Ishikawa (cell line): ENCODE measurements at regions not wholly inside any gene's neighbourhood (a gene's known extent, or its start where the extent isn't known, plus 50 kb on each side); places are given as distances from the start of the nearest gene placed in this dataset.

Source experiments
- CEBPB ChIP-seq: IDR thresholded peaks from 2 replicates; pipeline ENCODE4 v1.6.1; 2012
- CREB1 ChIP-seq: IDR thresholded peaks from 2 replicates; pipeline ENCODE4 v1.6.1; 2012; ENCODE audit warnings: low read depth
- EGR1 ChIP-seq: IDR thresholded peaks from 2 replicates; pipeline ENCODE4 v1.6.1; 2012
- EP300 ChIP-seq: IDR thresholded peaks from 2 replicates; pipeline ENCODE4 v1.6.1; 2012; ENCODE audit warnings: borderline replicate concordance
- FOXM1 ChIP-seq: IDR thresholded peaks from 2 replicates; pipeline ENCODE4 v1.6.1; 2012; ENCODE audit warnings: low read depth, borderline replicate concordance
- MAX ChIP-seq: IDR thresholded peaks from 2 replicates; pipeline ENCODE4 v1.6.1; 2012
- NFIC ChIP-seq: IDR thresholded peaks from 2 replicates; pipeline ENCODE4 v1.6.1; 2012
- RAD21 ChIP-seq: IDR thresholded peaks from 2 replicates; pipeline ENCODE4 v1.6.1; 2012; ENCODE audit warnings: low read depth
- TAF1 ChIP-seq: IDR thresholded peaks from 2 replicates; pipeline ENCODE4 v1.6.1; 2012; ENCODE audit warnings: low read depth, mild to moderate bottlenecking
- TCF12 ChIP-seq: IDR thresholded peaks from 2 replicates; pipeline ENCODE4 v1.6.1; 2012; ENCODE audit warnings: low read depth
- TEAD4 ChIP-seq: IDR thresholded peaks from 2 replicates; pipeline ENCODE4 v1.6.1; 2012
- YY1 ChIP-seq: IDR thresholded peaks from 2 replicates; pipeline ENCODE4 v1.6.1; 2012; ENCODE audit warnings: low read depth
- ZBTB7A ChIP-seq: IDR thresholded peaks from 2 replicates; pipeline ENCODE4 v1.6.1; 2012; ENCODE audit warnings: low read depth
- TF ChIP-seq, protein P1 (sequence below): IDR thresholded peaks from 2 replicates; pipeline ENCODE4 v1.6.1; 2012; ENCODE audit warnings: low read depth, mild to moderate bottlenecking
- TF ChIP-seq, protein P2 (sequence below): IDR thresholded peaks from 2 replicates; pipeline ENCODE4 v1.6.1; 2012

GRCh38 chr4:167989815-167990214 is 102.5 kb upstream of the ANXA10 start:
- TF ChIP-seq MAX (no peak), NFIC (no peak), CREB1 (no peak), EGR1 (no peak), FOXM1 (no peak), TCF12 (no peak), ZBTB7A (no peak), RAD21 (no peak), TEAD4 (no peak), EP300 (no peak), CEBPB (no peak), TAF1 (no peak)
- TF ChIP-seq, protein P1, sequence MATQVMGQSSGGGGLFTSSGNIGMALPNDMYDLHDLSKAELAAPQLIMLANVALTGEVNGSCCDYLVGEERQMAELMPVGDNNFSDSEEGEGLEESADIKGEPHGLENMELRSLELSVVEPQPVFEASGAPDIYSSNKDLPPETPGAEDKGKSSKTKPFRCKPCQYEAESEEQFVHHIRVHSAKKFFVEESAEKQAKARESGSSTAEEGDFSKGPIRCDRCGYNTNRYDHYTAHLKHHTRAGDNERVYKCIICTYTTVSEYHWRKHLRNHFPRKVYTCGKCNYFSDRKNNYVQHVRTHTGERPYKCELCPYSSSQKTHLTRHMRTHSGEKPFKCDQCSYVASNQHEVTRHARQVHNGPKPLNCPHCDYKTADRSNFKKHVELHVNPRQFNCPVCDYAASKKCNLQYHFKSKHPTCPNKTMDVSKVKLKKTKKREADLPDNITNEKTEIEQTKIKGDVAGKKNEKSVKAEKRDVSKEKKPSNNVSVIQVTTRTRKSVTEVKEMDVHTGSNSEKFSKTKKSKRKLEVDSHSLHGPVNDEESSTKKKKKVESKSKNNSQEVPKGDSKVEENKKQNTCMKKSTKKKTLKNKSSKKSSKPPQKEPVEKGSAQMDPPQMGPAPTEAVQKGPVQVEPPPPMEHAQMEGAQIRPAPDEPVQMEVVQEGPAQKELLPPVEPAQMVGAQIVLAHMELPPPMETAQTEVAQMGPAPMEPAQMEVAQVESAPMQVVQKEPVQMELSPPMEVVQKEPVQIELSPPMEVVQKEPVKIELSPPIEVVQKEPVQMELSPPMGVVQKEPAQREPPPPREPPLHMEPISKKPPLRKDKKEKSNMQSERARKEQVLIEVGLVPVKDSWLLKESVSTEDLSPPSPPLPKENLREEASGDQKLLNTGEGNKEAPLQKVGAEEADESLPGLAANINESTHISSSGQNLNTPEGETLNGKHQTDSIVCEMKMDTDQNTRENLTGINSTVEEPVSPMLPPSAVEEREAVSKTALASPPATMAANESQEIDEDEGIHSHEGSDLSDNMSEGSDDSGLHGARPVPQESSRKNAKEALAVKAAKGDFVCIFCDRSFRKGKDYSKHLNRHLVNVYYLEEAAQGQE: no peak
- TF ChIP-seq, protein P2, sequence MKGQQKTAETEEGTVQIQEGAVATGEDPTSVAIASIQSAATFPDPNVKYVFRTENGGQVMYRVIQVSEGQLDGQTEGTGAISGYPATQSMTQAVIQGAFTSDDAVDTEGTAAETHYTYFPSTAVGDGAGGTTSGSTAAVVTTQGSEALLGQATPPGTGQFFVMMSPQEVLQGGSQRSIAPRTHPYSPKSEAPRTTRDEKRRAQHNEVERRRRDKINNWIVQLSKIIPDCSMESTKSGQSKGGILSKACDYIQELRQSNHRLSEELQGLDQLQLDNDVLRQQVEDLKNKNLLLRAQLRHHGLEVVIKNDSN: no peak

DNA sequence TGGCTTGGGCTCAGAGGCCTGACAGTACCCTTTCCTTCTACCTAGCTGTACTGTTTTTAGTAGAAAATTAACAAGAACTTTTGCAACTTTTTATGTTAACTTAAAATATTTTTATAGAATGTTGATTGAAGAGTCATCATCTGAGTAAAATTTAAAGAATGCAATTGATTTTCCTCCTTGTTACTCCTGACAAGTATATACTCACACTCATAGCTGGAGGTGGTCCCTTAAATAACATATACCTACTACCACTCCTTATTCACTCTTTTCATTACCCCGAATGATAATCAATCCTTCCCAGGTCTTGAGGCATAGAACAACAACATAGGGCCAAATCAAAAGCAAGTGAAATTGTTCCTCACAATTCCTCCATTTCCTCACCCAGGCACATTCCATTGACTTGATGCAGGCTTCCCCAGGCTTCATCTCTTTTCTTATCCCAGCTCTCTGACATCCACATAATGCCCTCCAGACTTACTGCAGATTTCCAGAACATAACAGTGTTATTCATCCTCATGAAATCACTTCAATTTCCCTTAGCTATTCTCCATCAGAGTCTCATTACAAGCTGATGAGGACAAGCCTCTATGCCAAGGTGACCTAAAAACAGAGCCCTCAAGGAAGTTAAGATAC is 73.2 kb upstream of the ANXA10 start:
- TF ChIP-seq EP300: no peak
- no peak for TF ChIP-seq FOXM1

- TF ChIP-seq RAD21: no peak
- TF ChIP-seq MAX: no peak
- TF ChIP-seq, protein P1: no peak
- no peak for TF ChIP-seq FOXM1
- TF ChIP-seq CEBPB: no peak
- TF ChIP-seq TCF12: no peak
- no peak for TF ChIP-seq YY1
- TF ChIP-seq TAF1: no peak
- TF ChIP-seq EP300: no peak
- TF ChIP-seq EGR1: no peak
- no peak for TF ChIP-seq ZBTB7A
Measured at GRCh38 chr4:168019921-168020320, 72.4 kb upstream of the ANXA10 start.

DNA sequence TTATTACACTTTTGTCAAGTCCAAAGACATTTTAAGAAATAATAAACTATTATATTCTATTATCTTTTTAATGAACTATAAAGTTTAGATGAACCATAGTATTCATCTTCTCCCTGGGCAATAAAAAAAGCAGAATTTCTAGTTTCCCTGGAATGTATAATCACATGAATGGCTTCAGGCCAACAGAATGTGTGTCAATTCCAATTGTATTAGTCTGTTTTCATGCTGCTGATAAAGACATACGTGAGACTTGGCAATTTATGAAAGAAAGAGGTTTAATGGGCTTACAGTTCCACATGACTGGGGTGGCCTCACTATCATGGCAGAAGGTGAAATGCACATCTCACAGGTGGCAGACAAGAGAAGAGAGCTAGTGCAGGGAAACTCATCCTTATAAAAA is 70.7 kb upstream of the ANXA10 start:
- TF ChIP-seq CEBPB (no peak), NFIC (peak; percentile 26; the same call in 1 of the 2 replicates), TEAD4 (peak; percentile 52)

GRCh38 chr4:168028568-168028967 is 63.8 kb upstream of the ANXA10 start:
- TF ChIP-seq, protein P2: no peak
- TF ChIP-seq, protein P1: no peak
- no peak for TF ChIP-seq TCF12
- TF ChIP-seq CEBPB: no peak
- no peak for TF ChIP-seq TAF1
- no peak for TF ChIP-seq FOXM1
- TF ChIP-seq EGR1: no peak
- no peak for TF ChIP-seq TEAD4
- no peak for TF ChIP-seq CREB1
- TF ChIP-seq MAX: no peak
- TF ChIP-seq NFIC: peak; percentile 80
- TF ChIP-seq YY1: no peak
- no peak for TF ChIP-seq EP300
- peak; percentile 54; the same call in 1 of the 2 replicates for TF ChIP-seq RAD21
- TF ChIP-seq ZBTB7A: no peak
